Kidney tubule cell (primary cell): ENCODE measurements at regions not wholly inside any gene's neighbourhood (a gene's known extent, or its start where the extent isn't known, plus 50 kb on each side); places are given as distances from the start of the nearest gene placed in this dataset.
"Not testable (repeated sequence)": the region's sequence is repeated elsewhere in the genome, so short reads cannot be mapped to it uniquely, and the experiment has no call there.

Experiments
- DNase-seq: peaks from one replicate; pipeline ENCODE4 v3.0.0-alpha.2; 2018; ENCODE audit warnings: low spot score

- DNase-seq: not testable (repeated sequence)
These were observed 99.2 kb downstream of the ZNF100 start for GRCh38 chr19:21668072-21668773.

- no peak for DNase-seq
These were observed 111.7 kb downstream of the ZNF100 start for GRCh38 chr19:21655540-21656126.

DNA sequence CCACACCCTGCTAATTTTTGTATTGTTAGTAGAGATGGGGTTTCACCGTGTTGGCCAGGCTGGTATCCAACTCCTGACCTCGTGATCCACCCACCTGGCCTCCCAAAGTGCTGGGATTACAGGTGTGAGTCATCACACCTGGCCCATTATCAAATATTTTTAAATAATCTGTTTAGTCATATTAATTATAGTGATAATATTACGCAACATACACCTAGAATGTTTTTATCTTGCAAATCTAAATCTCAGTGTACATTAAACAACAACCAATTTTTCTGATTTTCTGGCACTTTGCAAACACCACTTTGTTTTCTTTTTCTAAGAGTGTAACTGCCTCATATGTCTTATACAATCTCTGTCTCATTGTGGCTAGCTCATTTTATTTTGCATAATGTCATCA is 115.9 kb downstream of the ZNF100 start:
- DNase-seq: not testable (repeated sequence)

- DNase-seq: no peak
These were observed 128.6 kb downstream of the ZNF100 start for GRCh38 chr19:21638776-21639175.

DNA sequence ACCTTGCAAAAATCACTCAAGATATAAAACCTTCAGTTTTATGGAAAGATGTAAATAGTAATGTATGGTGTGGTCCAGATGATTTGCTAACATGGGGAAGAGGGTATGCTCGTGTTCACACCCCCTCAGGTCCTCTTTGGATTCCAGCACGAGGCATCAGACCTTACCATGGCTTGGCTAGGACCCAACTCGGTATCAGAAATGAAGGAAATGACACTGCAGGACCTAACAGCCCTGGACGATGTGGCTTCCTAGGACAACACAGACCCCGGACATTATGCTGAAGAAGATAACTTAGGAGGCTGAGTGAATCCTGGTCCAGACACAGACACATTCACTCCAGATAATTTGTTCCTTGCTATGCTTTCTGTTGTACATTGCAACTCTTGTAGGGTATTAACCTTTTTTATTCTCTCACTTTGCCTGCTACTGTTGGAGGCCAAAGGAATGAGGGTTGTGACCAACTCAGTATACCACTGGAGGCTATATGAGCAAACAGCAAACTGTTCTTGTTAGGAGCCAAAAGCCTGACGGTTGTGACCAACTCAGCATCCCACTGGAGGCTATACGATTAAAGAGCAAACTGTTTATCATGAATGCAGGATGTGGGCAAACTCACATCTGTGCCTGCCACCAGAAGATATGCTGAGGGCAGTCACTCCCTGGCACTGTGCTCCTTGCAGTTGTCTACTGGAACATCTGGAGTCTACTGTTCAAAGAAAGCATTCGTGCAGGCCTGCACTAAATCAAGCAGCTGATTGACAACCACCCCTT is 121.7 kb downstream of the ZNF429 start:
- DNase-seq: no peak

GRCh38 chr19:21626091-21626490 is 120.7 kb downstream of the ZNF429 start:
- no peak for DNase-seq

- no peak for DNase-seq
These were observed 117.5 kb downstream of the ZNF429 start for GRCh38 chr19:21622920-21623319.

DNA sequence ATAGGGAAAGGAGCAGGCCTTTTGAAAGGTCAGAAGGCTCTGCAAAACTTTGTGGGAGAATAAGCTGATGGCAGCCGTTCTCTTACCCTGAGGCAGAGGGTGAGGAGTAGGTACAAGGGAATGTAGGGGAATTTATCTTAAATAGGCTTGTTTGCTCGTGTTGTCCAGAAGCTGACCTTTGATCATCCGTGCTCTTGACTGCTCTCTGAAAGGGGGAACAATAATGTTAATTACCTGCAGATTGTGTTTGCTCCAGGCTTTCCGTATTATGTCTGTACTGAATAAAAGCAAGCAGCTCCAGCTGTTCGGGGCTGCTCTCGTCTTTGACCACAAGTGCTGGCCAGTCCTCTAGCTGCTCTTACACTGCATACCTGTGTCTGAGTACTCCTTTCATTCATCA is 116.3 kb downstream of the ZNF429 start:
- DNase-seq: no peak

DNA sequence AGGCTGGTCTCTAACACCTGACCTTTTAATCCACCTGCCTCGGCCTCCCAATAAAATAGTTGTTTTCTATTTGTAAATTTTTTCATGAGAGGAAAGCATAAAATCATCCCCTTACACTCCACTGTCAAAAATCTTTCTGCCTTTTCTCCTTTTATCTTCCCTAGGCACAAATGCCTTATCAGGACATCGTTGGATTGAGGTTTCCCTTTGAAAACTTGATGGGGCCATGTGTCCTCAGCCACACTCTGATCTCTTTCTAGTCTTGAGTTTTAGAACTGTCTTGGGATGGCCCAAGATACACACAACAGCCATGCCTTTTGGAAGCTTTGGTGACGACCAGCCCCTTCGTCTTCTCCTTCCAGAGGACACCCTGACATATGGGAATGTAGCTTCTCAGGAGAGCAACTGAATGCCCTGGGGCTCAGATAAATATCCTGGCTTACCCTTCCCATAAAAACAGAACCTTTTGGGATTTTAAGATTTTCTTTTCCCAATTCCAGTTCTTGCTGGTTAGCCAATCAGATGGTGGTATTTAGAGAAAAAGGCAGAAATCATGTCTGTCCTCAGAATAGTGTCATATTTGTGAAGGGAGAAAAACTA is 112.4 kb downstream of the ZNF429 start:
- no peak for DNase-seq

GRCh38 chr19:21614776-21615175 is 109.4 kb downstream of the ZNF429 start:
- not testable (repeated sequence) for DNase-seq

- DNase-seq: not testable (repeated sequence)
These were observed 107.8 kb downstream of the ZNF429 start for GRCh38 chr19:21613201-21613600.

GRCh38 chr19:21612403-21612872 is 107.0 kb downstream of the ZNF429 start:
- DNase-seq: no peak

GRCh38 chr19:21611659-21612402 is 106.4 kb downstream of the ZNF429 start:
- no peak for DNase-seq

GRCh38 chr19:21610787-21611186 is 105.4 kb downstream of the ZNF429 start:
- no peak for DNase-seq

DNA sequence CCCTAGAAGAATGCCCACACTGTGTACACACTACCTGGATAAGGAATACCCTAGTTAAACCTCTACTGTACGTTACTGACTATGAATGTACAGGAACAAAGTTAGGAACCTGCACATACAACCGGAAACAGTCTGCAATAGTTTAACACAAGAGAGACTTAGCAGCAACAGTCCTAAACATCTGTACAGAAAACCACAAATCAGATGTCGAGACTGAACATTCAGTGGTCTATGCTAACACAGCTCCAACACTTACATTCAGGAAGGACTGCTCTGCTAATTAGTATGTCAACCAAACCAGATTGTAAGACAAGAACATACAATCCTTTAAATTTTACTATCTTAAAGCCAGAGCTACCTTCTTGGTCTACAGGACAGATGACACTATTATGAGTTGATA is 104.9 kb downstream of the ZNF429 start:
- DNase-seq: no peak

GRCh38 chr19:21608571-21608970 is 103.2 kb downstream of the ZNF429 start:
- DNase-seq: no peak

GRCh38 chr19:21607449-21607848 is 102.0 kb downstream of the ZNF429 start:
- DNase-seq: no peak

DNA sequence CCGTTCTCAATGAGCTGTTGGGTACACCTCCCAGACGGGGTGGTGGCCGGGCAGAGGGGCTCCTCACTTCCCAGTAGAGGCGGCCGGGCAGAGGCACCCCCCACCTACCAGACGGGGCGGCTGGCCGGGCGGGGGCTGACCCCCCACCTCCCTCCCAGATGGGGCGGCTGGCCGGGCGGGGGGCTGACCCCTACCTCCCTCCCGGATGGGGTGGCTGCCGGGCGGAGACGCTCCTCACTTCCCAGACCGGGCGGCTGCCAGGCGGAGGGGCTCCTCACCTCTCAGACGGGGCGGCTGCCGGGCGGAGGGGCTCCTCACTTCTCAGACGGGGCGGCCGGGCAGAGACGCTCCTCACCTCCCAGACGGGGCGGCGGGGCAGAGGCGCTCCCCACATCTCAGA is 101.6 kb downstream of the ZNF429 start:
- DNase-seq: not testable (repeated sequence)

- not testable (repeated sequence) for DNase-seq
These were observed 100.9 kb downstream of the ZNF429 start for GRCh38 chr19:21606326-21606725.

GRCh38 chr19:21604951-21605476 is 99.6 kb downstream of the ZNF429 start:
- DNase-seq: peak; percentile 22
